ENCODE measurements at regions not wholly inside any gene's neighbourhood (a gene's known extent, or its start where the extent isn't known, plus 50 kb on each side); places are given as distances from the start of the nearest gene placed in this dataset.

DNA sequence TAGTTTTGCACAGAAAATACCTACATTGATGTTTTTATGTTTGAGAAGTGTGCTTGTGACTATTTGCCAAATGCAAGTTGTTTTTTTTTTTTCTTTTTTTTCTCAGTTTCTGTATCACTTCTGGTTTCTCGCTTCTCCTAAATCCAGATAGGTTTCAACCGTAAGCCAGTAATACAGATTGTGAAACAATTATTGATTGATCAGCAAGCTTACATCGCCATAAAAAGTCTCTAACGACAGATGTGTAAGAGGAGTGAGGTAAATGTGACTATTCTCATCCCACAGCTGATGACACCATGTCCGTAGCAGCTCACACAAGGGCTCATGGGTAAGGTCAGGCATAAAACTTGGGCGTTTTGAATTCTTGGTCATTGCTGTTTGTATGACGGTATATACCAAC is 202.8 kb upstream of the AKR1E2 start:
- CTCF ChIA-PET: no interaction called here

GRCh38 chr10:4622384-4622783 is 203.6 kb upstream of the AKR1E2 start:
- no peak for TF ChIP-seq CTCF (conservative IDR thresholded peaks at IDR 0.05; ENCODE audit: low read depth)
- no peak overlapping the region for H3K27ac ChIP-seq
- ChIA-PET CTCF (interaction anchor here (0.5 kb wide), 1 partner anchor 255 kb away, joined by 3 read pairs; no protein-coding TSS in a partner anchor), POLR2A (ENCODE audit: low non-redundant PET) (no interaction called here)
- no peak for DNase-seq (ENCODE audit: low spot score)

More for the DNA sequence above, 202.8 kb upstream of the AKR1E2 start:
- no peak for TF ChIP-seq CTCF (conservative IDR thresholded peaks at IDR 0.05; ENCODE audit: low read depth)
- POLR2A ChIA-PET (ENCODE audit: low non-redundant PET): no interaction called here
- no peak for DNase-seq (ENCODE audit: low spot score)
- H3K27ac ChIP-seq: no peak overlapping the region

GRCh38 chr10:4617589-4617988 is 208.4 kb upstream of the AKR1E2 start:
- POLR2A ChIA-PET (ENCODE audit: low non-redundant PET): no interaction called here
- CTCF ChIA-PET: interaction anchor here (0.7 kb wide), 1 partner anchor 1423 kb away, joined by 3 read pairs; no protein-coding TSS in a partner anchor
- no peak for TF ChIP-seq CTCF (conservative IDR thresholded peaks at IDR 0.05; ENCODE audit: low read depth)
- H3K27ac ChIP-seq: no peak overlapping the region
- no peak for DNase-seq (ENCODE audit: low spot score)

DNA sequence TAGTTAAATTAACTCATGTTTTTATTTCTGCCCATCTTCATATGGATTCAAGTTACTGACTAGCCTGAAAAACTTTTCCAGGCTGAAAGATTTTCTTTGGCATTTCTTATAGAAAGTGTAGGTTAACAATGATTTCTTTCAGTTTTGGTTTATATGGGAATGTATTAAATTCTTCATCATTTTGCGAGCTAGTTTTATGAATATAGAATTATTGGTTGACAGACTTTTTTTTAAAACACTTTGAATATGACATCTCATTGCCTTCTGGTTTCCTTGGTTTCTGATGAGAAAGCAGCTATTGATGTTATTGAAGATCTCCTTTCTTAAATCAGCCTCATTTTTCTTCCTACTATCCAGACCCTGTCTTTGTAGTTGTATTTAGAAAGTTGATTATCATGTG is 211.0 kb upstream of the AKR1E2 start:
- H3K27ac ChIP-seq: no peak overlapping the region
- no peak for TF ChIP-seq CTCF (conservative IDR thresholded peaks at IDR 0.05; ENCODE audit: low read depth)
- DNase-seq (ENCODE audit: low spot score): no peak
- CTCF ChIA-PET: no interaction called here
- POLR2A ChIA-PET (ENCODE audit: low non-redundant PET): no interaction called here

GRCh38 chr10:4609251-4609650 is 216.8 kb upstream of the AKR1E2 start:
- no peak for TF ChIP-seq CTCF (conservative IDR thresholded peaks at IDR 0.05; ENCODE audit: low read depth)
- H3K27ac ChIP-seq: no peak overlapping the region
- ChIA-PET CTCF (no interaction called here), POLR2A (ENCODE audit: low non-redundant PET) (no interaction called here)
- no peak for DNase-seq (ENCODE audit: low spot score)

- DNase-seq (ENCODE audit: low spot score): no peak
- CTCF ChIA-PET: no interaction called here
- H3K27ac ChIP-seq: no peak overlapping the region
- POLR2A ChIA-PET (ENCODE audit: low non-redundant PET): no interaction called here
- no peak for TF ChIP-seq CTCF (conservative IDR thresholded peaks at IDR 0.05; ENCODE audit: low read depth)
Observed at GRCh38 chr10:4607681-4608080, 218.3 kb upstream of the AKR1E2 start.

Data from RWPE1 (cell line).